RPMI8226 (cell line): ENCODE measurements at regions not wholly inside any gene's neighbourhood (a gene's known extent, or its start where the extent isn't known, plus 50 kb on each side); places are given as distances from the start of the nearest gene placed in this dataset.
"Not testable (repeated sequence)": the region's sequence is repeated elsewhere in the genome, so short reads cannot be mapped to it uniquely, and the experiment has no call there.

Experiments used
- DNase-seq: peaks from one replicate; pipeline ENCODE4 v3.0.0-alpha.2; 2015

DNA sequence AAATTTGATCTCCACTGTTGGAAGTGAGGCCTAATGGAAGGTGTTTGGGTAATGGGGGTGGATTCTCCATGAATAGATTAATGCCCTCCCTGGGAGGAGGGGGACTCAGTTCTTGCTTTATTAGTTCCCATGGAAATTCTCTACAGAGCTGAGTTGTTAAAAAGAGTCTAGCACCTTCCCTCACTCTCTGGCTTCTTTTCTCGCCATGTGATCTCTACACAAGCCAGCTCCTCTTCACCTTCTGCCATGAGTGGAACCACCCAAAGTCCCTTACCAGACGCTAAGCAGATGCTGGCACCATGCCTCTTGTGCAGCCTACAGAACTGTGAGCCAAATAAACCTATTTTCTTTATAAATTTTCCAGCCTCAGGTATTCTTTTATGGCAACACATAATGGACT is 465.8 kb upstream of the ANO5 start:
- no peak for DNase-seq

DNA sequence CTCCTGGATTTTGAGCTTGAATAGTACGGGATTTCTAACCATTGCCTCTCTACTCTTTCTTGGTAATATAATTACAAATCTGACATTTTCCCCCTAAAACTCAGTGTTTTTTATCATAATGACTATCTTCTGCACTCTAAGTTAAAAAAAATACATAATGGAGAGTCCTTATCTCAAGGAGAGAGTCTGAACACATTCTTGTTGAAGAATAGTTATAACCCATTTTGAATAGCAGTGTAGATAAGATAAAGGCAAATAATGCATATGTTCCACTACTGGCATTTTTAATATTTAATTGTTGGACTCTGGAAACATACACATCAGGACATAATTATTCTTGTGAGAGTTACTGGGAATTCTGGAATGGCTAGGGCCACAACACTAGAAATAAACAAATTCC is 456.5 kb upstream of the ANO5 start:
- DNase-seq = no peak

DNA sequence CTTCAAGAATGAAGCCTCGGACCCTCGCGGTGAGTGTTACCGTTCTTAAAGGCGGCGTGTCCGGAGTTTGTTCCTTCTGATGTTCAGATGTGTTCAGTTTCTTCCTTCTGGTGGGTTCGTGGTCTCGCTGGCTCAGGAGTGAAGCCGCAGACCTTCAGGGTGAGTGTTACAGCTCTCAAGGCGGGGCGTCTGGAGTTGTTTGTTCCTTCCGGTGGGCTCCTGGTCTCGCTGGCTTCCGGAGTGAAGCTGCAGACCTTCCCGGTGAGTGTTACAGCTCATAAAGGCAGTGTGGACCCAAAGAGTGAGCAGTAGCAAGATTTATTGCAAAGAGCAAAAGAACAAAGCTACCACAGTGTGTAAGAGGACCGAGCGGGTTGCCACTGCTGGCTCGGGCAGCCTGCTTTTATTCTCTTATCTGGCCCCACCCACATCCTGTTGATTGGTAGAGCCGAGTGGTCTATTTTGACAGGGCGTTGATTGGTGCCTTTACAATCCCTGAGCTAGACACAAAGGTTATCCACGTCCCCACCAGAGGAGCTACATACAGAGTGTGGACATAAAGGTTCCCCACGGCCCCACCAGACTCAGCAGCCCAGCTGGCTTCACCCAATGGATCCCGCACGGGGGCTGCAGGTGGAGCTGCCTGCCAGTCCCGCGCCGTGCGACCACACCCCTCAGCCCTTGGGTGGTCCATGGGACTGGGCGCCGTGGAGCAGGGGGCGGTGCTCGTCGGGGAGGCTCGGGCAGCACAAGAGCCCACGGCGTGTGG is 440.2 kb upstream of the ANO5 start:
- not testable (repeated sequence) for DNase-seq

DNA sequence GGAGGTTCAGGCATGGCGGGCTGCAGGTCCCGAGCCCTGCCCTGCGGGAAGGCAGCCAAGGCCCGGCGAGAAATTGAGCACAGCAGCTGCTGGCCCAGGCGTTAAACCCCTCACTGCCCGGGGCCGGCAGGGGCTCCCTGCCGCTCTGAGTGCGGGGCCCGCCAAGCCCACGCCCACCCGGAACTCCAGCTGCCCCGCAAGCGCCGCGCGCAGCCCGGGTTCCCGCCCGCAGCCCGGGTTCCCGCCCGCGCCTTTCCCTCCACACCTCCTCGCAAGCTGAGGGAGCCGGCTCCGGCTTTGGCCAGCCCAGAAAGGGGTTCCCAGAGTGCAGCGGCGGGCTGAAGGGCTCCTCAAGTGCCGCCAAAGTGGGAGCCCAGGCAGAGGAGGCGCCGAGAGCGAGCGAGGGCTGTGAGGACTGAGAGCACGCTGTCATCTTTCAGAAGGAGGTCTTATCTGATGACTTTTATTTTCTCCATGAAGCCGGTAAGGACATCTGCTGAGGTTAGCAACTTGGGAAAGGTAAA is 439.6 kb upstream of the ANO5 start:
- DNase-seq = not testable (repeated sequence)

DNA sequence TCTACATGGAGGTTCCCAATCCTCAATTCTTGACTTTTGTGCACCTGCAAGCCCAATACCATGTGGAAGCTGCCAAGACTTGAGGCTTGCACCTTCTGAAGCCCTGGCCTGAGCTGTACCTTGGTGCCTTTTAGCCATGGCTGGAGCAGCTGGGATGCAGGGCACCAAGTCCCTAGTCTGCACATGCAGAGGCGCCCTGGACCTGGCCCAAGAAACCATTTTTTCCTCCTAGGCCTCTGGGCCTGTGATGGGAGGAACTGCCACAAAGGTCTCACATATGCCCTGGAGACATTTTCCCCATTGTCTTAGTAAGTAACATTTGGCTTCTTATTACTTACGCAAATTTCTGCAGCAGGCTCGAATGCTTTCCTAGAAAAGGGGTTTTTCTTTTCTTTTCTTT is 431.9 kb upstream of the ANO5 start:
- no peak for DNase-seq

DNA sequence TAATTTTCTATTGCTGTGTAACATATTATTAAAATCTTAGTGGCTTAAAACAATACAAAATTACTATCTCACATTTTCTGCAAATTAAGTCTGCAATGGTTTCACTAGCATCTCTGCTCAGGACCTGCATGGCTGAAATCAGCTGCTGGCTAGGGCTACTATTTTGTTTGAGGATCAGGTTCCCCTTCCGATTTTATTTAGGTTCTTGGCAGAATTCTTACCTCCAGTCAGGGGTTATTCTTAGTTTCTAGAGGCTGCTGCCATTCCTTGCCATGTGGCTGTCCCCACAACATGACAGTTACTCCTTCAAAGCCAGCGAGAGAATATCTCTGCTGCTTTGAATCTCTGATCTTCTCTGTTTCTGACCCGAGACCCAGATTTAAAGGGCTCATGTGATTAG is 424.5 kb upstream of the ANO5 start:
- no peak for DNase-seq

DNA sequence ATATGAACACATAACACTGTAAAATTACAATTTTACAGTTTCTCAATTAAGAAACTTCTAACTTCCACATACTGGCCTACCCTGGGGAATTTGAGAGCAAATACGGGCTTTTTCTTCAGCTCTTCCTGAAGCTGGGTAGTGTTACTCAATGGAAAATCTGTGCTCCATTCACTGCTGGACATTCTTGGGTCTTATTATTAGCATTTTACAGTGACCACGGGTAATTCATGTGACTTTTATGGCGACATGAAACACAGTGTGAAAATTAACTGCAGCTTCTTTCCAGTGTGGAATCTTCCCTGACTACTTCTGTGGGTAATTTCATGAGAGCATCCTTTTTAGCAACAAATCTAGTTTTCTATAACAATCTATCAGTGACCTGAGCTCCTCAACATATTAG is 423.7 kb upstream of the ANO5 start:
- no peak for DNase-seq

DNA sequence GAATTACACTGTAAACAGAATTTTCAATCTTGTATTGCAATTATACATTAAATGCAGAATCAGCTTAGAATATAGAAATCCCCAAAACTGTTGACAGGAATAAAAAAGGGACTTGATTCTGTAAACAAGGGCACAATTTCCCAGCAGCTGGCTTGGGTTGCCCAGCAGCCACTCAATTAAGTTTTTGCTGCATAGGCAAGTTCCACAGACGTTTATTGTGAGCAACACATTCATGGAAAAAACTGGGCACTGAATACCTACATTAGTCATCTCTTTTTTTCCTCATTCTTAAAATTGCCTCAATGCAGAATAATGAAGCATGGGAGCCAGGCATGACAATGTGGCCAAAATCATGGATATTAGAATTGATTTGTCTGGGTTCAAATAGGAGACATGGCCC is 421.8 kb upstream of the ANO5 start:
- DNase-seq = peak; percentile 4

DNA sequence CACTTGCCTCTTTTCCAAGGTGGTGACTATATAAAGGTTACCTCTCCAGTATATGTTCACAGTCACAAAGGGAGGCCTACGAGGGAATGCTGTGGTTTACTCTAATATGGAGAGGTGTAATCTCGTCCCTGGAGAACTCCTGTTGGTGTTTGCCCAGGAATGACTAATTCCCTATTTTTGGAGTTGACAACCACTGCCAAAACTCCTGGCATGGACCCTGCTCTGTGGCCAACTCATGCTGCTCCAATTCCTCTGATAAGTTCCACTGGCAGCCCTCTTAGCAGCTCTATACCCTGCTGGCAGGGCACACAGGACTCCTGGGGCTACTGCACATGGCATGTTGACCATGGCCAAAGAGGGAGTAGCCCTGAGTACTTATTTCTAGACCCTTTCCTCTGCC is 418.7 kb upstream of the ANO5 start:
- no peak for DNase-seq

DNA sequence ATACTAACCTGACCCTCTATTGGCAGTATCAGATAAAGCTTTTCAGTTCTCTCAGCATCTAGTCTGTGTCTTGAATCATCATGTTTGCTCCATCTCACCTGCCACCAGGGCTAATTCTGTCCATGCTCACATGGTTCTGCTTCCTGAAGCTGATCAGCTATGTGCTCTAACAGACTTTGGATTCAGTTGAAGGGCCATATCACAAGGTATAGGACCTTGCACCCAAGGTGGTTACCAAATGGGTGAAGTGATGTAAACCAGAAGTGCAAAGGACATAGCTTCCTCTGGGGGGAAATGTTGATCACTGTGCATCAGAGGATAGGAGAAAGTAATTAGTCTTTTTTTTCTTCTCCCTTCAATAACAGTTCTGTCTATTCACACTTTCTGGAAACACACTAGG is 417.0 kb upstream of the ANO5 start:
- no peak for DNase-seq

DNA sequence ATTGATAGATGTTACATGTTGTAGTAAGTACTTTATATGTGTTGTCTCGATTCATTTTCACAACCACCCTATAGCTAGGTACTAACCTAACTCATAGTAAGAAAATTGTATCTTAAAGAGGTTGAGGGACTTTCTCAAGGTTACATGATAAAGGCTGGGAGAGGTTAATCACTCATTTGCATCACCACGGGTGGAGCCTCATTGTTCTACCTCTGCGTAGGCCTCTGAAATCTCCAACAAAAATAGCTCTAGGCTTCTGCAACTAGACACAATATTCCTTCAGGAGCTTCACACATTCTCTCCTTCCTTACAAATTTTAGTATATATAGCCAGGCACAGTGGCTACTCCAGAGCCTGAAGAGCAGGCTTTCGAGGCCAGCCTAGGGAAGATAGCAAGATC is 408.9 kb upstream of the ANO5 start:
- DNase-seq = no peak

DNA sequence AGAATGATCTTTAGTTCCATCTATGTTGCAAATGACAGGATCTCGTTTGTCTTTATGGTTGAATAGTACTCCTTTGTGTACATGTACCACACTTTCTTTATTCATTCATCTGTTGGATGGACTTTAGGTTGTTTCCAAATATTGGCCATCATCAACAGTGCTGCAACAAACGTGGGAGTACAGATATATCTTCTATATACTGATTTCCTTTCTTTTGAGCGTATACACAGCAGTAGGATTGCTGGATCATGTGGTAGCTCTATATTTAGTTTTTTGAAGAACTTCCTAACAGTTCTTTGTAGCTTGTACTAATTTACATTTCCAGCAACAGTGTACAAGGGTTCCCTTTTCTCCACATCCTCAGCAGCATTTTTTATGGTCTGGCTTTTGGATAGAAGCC is 407.5 kb upstream of the ANO5 start:
- no peak for DNase-seq

DNA sequence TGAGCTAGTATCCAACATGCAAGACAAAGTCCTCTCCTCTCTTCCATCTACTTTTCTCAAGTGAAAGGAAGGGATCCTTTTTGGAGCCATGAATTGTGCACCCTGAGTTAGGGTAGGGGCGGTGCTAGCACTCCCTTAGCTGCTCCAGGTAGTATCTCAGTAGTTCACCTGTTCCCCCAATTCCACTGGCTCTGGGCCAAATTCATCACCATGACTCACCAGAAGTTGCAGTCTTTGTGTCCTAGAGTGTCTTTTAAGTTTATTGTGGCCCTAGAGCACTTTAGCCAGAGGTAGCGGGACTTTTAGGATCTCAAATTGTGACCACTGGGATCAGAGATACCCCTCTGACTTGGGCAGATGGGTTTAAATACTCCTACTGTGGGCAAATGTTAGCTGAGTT is 398.6 kb upstream of the ANO5 start:
- DNase-seq = no peak

DNA sequence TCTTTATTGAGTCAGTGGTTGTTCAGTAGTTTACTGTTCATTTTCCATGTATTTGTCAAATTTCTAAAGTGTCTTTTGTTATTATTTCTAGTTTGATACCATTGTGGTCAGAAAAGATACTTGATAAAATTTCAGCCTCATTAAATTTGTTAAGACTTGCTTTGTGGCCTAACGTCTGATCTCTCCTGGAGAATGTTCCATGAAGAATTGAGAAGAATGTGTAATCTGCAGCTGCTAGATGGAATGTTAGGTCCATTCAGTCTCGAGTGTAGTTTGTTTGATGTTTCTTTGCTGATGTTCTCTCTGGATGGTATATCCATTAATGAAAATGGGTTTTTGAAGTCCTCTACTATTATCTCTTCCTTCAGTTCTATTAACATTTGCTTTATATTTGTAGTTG is 394.7 kb upstream of the ANO5 start:
- DNase-seq = no peak

DNA sequence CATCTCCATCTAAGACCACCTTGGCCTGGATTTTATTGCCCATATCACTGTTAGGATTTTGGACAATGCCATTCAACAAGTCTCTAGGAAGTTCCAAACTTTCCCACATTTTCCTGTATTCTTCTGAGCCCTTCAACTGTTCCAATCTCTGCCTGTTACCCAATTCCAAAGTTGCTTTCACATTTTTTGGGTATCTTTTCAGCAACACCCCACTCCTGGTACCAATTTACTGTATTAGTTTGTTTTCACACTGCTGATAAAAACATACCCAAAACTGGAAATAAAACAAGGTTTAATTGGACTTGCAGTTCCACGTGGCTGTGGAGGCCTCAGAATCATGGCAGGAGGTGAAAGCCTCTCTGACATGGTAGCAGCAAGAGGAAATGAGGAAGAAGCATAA is 388.4 kb upstream of the ANO5 start:
- DNase-seq = not testable (repeated sequence)

DNA sequence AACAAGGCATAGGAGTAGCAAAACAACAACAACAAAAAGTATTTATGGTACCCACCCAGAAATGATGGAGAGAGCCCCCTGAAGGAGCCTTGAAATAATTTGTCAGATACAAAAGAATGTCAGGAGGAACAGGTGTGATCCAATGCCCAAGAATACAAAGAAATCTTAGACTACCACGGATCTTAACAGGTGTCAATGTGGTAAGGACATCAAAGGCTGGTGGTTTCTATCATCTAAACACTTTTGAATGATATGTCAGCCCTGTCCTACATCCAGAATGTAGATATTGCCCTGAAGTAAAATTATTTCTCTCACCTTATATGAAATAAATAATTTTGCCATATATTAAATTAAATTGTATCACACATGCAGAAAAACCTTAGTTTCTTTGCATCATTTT is 386.4 kb upstream of the ANO5 start:
- no peak for DNase-seq

DNA sequence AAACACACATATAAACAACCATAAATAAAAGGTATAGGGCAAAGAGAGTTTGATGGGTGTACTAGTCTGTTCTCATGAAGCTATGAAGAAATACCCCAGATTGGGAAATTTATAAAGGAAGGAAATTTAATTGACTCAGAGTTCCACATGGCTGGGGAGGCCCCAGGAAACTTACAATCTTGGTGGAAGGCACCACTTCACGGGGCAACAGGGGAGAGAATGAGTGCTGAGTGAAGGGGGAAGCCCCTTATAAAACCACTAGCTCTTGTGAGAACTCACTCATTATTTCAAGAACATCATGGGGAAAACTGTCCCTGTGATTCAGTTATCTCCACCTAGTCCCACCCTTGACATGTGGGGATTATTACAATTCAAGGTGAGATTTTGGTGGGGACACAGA is 385.9 kb upstream of the ANO5 start:
- no peak for DNase-seq

DNA sequence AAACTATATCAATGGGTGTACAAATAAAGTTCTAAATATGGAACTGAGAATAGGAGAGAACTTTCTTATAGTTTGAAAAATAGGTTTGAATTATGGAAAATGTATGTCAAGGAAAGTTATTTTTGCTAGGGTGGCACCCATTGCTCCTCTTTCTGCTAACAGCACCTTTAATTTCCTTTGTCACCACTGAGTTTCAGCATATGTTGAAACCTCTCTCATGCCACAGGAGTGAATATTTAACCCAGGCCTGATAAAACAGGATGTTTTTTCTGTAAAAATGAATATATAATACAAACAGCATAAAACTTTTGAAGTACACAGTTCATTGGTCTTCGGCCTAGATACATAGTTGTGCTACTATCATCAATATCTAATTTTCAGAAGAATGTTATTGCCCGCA is 385.5 kb upstream of the ANO5 start:
- no peak for DNase-seq

DNA sequence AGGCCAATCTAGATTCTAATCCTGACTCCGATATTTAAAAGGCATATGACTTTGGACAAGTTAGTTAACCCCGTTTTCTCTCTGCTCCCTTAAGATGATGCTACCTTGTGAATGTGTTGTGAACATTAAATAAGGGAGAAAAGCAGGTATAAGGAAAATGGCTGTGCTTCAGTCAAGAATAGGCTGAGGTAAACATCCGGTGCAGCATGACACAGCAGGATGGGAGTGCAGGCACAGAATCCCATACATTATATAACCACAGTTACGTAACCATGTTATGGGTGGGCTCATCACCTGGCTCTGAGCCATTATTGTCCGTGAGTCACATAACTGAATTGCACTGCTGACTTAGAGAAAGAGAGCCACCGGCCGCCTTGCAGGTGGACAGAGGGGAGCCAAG is 382.2 kb upstream of the ANO5 start:
- DNase-seq = peak; percentile 2

DNA sequence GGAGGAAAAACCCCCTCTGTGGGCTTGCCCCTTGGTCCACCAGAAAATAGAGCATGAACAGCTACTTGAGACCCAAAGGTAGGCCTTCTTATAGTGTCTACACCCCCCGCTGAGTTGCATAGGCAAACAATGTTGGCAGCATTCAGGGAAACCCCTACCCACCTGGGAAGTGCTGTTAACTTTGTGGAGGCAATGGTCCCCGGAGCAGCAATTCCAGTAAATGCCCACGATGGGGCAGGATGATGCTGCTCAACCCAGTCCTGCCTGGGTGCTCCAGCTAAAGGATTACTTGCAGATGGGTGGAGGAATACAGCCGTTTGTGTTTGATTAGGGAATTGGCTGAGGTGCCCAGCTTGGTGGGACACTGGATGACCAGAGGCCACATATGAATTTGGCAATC is 381.3 kb upstream of the ANO5 start:
- no peak for DNase-seq

DNA sequence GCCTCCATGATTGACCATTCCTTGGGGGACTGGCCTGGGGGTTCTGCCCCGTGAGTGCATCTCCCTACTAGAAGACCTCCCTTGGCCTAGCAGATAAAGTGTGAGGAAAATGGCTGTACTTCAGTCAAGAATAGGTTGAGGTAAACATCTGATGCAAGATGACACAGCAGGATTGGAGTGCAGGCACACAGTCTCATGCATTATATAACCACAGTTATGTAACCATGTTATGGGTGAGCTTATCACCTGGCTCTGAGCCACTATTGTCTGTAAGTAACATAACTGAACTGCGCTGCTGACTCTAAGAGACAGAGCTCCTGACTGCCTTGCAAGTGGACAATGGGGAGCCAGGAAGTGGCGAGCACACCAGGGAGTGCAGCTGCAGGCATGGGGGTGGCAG is 378.7 kb upstream of the ANO5 start:
- DNase-seq = no peak

DNA sequence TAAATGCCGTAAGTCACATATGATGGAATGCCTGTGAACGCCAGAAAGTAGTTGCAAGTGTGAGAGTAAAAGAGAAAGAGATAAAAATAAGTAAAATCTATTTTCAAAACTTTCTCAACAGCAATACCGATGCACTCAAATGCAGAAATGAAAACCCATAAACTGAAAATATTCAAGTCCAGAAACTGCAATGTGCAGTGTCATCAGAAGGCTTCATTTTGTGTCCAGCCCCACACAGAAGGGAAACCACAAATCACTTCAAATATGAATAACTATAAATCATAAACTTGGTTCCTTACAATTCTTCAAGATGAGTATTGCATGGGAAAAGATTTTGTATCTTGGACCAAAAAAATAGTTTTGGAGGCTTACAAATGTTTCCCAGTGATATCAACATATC is 375.2 kb upstream of the ANO5 start:
- no peak for DNase-seq

DNA sequence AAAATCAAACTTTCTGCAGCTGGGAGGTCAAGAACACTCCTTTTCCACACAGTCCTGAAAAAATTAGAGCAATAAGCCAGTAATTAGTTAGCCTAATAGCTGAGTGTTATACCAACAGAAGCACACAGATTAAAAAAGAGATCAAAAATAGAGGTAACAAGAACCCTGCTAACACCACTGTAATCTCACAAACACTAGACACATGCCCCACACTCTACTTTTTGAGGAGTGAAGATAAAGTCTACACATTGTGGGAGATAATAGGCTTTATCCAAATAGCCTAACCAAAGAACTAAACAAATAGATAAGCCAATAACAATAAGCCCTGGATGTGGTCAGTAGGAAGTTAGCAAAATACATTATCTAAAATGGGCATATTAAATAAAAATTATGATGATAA is 372.7 kb upstream of the ANO5 start:
- DNase-seq = no peak

DNA sequence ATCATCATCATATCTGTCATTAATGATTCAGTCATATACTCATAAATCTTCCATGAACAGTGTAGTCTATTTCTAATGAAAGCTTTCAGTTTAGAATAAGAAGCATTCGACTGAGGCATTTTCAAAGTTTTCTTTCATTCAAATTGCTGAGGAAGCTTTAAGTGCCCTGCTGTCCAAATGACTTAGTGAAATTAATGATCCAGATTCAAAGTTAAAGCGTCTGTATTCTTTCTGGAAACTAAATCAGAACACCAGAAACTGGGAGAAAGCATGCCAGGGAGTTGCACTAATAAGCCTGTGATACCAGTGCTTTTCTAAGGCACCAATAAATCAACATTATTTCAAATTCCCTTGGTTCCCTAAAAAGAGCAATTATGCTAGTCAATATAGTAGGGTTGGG is 367.8 kb upstream of the ANO5 start:
- no peak for DNase-seq

DNA sequence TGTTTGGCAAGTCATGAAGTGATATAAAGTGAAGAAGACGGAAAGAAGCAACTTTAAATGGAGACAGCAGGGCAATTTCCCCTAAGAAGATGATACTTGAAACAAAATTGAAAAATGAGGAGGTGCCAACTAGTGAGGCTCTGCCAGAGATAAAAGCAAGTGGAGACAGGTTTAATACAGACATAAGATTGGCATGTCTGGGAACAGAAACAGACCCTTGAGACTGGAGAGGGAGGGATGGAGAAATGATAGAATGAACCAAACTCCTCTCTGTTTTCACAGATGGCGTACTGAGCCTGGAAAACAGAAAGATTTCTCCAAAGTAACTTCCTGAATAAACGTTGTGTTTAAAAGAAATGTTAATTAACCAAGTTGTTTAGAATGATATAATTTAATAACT is 354.5 kb upstream of the ANO5 start:
- DNase-seq = no peak
